Fibroblast of pulmonary artery (primary cell): ENCODE measurements at regions not wholly inside any gene's neighbourhood (a gene's known extent, or its start where the extent isn't known, plus 50 kb on each side); places are given as distances from the start of the nearest gene placed in this dataset.

Source experiments
- DNase-seq: peaks from one replicate; pipeline ENCODE4 v3.0.0-alpha.2; 2010; ENCODE audit warnings: low read depth
- H3K4me3 ChIP-seq: replicated peaks from 2 replicates; pipeline ENCODE4 v1.5.1; 2011; ENCODE audit warnings: low read depth, mild to moderate bottlenecking, control low read depth, low read length, moderate library complexity
- TF ChIP-seq, protein P1 (sequence below): IDR thresholded peaks from 2 replicates; pipeline ENCODE4 v1.5.1; 2011; ENCODE audit warnings: mild to moderate bottlenecking, control low read depth, low read length, inconsistent platforms; ENCODE audit errors: missing control alignments

DNA sequence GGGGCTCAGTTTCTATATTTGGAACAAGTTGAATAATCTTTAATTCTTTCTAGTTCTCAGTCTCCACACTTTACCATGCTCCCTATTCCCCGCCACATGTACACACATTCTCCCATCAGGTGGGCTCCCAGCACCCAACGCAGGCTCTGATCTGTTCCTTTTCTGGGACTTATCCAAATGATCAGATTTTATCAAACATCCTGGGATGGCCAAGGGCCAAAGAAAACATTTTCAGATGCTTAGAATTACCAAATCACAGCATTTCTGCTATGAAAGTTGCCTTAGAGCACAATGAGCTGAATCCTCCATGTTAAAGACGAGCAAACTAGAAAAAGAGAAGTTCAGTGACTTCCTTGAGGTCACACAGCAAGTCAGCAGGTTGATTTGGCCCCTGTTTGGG is 153.4 kb downstream of the SEC61B start:
- TF ChIP-seq, protein P1, sequence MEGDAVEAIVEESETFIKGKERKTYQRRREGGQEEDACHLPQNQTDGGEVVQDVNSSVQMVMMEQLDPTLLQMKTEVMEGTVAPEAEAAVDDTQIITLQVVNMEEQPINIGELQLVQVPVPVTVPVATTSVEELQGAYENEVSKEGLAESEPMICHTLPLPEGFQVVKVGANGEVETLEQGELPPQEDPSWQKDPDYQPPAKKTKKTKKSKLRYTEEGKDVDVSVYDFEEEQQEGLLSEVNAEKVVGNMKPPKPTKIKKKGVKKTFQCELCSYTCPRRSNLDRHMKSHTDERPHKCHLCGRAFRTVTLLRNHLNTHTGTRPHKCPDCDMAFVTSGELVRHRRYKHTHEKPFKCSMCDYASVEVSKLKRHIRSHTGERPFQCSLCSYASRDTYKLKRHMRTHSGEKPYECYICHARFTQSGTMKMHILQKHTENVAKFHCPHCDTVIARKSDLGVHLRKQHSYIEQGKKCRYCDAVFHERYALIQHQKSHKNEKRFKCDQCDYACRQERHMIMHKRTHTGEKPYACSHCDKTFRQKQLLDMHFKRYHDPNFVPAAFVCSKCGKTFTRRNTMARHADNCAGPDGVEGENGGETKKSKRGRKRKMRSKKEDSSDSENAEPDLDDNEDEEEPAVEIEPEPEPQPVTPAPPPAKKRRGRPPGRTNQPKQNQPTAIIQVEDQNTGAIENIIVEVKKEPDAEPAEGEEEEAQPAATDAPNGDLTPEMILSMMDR = no peak
- H3K4me3 ChIP-seq = no peak overlapping the region
- no peak for DNase-seq

DNA sequence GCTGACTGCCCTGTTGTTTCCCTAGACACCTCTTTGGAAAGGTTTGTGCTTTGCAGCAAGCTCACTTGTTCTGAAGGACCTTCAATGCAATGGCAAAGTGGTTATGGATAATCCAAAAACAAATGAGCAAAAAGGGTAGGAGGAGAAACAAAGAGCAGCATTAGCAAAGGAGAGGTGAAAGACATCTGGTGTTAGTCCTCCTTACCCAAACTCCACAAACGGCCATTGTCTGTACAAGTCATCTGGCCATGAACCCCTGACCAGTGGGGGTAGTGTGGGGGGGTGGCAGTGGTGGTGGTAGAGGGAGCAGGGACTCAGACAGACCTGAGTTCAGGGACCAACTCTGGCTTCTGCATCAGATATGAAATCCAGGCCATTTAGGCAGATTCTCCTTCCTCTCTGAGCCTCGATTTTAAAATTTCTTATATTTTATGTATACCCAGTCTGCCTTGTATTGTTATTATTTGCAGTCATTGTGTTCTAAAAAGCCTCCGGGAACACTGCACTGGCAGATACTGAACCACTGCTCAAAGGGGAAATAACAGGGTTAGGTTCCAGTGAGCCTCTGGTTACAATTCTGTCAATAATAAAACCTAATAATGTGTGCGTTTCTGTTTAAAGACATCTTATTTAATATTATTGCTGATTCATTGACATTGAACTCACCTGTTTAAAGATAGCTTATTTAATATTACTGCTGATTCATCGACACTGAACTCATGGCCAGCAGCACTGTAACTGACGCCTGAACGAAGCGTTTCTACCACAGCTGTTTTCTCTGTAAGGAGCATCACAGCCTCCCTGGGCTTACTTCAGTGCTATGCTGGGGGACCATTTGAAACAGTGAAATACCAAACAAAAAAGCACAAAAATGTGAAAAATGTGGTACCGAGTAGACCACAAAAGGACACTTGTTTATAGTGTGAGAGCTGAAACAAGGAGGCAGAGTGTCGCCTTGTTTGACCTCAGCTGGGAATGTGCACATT is 156.0 kb downstream of the SEC61B start:
- no peak overlapping the region for H3K4me3 ChIP-seq
- TF ChIP-seq, protein P1 = no peak
- DNase-seq = no peak

DNA sequence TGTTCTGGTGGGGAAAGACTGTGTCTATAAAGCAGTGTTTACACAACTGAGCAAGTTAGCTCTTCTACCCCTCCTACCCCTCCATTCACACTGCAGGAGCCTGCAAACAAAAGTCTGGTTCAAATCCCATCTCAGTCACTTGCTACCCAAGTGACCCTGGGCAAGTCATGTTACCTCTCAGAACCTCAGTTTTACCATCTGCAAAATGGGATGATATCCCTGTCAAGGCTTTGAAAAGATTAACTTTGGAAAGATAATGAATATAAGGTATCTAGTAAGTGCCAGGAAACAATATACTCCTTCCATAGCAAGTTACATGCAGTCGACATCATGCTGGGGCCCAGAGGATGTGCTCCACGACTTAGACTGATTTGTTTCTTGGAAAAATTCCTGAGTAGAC is 161.5 kb downstream of the SEC61B start:
- no peak overlapping the region for H3K4me3 ChIP-seq
- DNase-seq = no peak
- TF ChIP-seq, protein P1 = no peak

DNA sequence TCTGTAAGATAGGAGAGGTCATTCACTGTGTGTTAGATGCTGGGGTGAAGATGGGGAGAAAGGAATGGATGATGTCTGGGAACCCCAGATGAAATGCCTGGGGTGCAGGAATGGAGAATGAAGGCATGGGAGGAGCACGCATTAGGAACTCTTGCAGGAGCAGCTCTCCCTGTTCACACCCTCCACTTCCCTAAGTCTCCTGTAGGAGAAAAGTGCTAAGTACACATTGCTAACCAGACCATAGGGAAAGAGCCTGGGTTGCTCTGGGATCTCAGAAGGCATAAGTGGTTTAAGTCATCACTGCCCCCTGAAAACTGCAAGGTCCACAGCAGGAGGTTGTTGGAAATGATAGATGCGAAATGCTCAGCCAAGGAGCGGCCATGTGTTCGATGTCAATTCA is 163.1 kb downstream of the SEC61B start:
- H3K4me3 ChIP-seq = no peak overlapping the region
- TF ChIP-seq, protein P1 = no peak
- DNase-seq = no peak

DNA sequence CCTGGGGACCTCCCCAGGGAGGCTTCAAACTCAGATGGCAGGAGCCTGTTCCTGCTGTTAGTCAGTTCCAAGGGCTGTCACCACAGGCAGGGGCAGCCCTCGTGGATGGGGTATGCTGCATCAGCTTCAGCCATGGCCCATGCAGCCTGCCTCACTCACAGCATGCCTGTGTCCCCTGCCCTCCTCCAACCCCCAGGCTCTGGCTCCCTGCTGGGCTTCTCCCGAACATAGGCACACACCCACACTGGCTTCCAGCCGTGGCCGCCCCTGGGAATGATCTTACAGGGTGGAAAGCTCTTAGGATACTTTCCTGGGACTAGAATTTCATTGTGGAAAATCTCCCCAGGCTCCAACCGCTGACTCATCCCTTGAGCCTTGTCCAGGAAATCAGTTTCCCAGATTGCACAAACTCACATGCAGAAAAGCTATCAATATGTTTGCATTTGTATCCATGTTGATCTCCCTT is 163.8 kb downstream of the SEC61B start:
- TF ChIP-seq, protein P1 = no peak
- no peak overlapping the region for H3K4me3 ChIP-seq
- peak; percentile 7 for DNase-seq

DNA sequence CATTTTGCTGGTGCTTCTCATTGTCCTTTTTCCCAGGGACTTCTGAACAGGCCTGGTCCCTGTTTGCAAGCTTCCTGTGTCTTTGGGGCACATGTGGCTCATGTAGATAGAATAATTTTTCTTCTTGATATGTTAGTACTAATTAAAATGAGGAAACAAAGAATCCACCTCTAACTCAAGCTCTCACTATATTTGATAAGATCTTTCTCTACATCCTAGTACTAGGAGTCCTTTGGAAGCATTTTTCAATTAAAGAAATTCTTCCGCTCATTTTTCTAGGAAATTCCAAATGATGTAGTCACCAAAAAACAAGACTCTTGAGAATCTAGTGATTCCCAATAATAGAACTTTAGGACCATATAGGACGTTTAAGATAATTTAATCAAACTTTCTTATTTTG is 165.3 kb downstream of the SEC61B start:
- no peak overlapping the region for H3K4me3 ChIP-seq
- DNase-seq = no peak
- TF ChIP-seq, protein P1 = no peak
